Muscle of leg (tissue), 3 donors: ENCODE measurements at regions not wholly inside any gene's neighbourhood (a gene's known extent, or its start where the extent isn't known, plus 50 kb on each side); places are given as distances from the start of the nearest gene placed in this dataset.
"Not testable (repeated sequence)": the region's sequence is repeated elsewhere in the genome, so short reads cannot be mapped to it uniquely, and the experiment has no call there.

Source experiments
- DNase-seq: peaks from one replicate; pipeline ENCODE4 v3.0.0; 2013
- H3K27ac ChIP-seq: one replicate; pipeline ENCODE4 v1.5.1; 2013; ENCODE audit warnings: mild to moderate bottlenecking, low read length, control low read depth
- H3K27me3 ChIP-seq: one replicate; pipeline ENCODE4 v1.6.1; 2013; ENCODE audit warnings: low read length; ENCODE audit not compliant: control insufficient read depth, insufficient read depth
- H3K36me3 ChIP-seq: one replicate; pipeline ENCODE4 v1.6.1; 2013; ENCODE audit warnings: low read length; ENCODE audit not compliant: control insufficient read depth, insufficient read depth
- H3K4me1 ChIP-seq: one replicate; pipeline ENCODE4 v1.6.1; 2013; ENCODE audit warnings: low read length; ENCODE audit not compliant: control insufficient read depth, insufficient read depth
- H3K4me3 ChIP-seq: one replicate; pipeline ENCODE4 v1.5.1; 2013; ENCODE audit warnings: low read length, control low read depth
- H3K9me3 ChIP-seq: replicated peaks from 2 replicates; pipeline ENCODE4 v1.6.1; 2013; ENCODE audit warnings: low read depth, low read length; ENCODE audit not compliant: control insufficient read depth
- WGBS: methylation state at CpG from one replicate; pipeline ENCODE4 v1.1.5; 2013; ENCODE audit warnings: missing lambda C conversion rate; ENCODE audit not compliant: insufficient coverage; 5-methylcytosine and 5-hydroxymethylcytosine counted together

DNA sequence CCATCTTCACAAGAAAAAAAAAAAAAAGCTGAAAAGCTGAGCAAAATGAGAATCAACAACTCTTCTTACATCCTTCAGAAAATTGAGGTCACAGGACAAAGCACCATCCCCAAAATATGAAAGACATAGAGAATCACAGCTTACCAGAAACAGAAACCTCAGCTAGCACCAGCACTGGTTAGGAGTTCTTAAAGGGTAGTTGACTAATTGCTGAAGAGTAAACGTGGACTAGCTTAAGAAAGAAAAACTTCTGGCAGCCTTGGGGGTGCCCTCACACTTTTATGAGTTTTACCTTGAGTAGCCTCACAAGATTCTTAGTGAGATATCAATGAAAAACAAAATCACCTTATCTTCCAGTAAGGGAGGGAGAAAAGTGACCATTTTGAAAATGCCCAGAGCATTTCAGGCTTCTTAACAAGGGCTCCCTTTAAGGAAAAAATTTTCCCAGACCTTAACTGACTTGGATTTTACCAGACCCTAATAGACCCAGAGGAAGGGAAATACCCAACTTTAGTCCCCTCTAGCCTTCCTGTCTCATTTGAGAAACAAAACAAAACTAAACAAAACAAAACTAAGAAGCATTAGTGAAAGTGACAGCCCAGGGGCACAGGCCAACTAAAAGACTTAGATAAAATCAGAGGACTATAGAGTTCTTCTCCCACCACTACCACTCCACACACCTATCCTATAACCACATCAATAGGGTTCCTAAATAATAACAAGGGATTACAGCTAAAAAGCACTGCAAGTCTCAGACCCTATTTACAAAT is 888.6 kb downstream of the DIAPH3 start:
- WGBS: no CpG with 5 or more reads among the region's 1 CpG
- Histone ChIP-seq H3K9me3 (no peaks in the 10 kb centered on the region), H3K36me3 (no peaks in the 10 kb centered on the region), H3K4me1 (no peaks in the 10 kb centered on the region), H3K27ac (no peak overlapping the region), H3K4me3 (no peak overlapping the region), H3K27me3 (no peaks in the 10 kb centered on the region)
- no peak for DNase-seq

DNA sequence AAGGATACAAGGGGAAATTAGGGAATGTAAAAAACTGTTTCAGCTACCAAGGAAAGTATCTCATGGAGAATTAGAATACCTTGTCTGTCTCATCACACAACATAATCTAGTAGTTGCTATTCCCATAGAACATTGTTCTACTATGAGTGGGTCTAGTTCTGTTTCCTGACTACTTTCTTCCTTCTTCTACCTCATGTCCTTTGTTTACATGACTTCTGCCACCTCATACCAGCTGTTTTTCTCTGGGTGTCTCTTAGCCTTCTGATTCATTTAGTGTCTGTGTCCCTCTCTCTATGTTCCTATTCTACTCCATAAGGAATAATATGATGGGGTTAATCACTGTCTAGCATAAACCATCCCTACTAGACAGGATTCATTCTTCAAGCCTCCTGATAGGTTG is 887.3 kb downstream of the DIAPH3 start:
- Histone ChIP-seq H3K9me3 (no peaks in the 10 kb centered on the region), H3K4me3 (no peak overlapping the region), H3K27ac (no peak overlapping the region), H3K27me3 (no peaks in the 10 kb centered on the region), H3K4me1 (no peaks in the 10 kb centered on the region), H3K36me3 (no peaks in the 10 kb centered on the region)
- DNase-seq: no peak

DNA sequence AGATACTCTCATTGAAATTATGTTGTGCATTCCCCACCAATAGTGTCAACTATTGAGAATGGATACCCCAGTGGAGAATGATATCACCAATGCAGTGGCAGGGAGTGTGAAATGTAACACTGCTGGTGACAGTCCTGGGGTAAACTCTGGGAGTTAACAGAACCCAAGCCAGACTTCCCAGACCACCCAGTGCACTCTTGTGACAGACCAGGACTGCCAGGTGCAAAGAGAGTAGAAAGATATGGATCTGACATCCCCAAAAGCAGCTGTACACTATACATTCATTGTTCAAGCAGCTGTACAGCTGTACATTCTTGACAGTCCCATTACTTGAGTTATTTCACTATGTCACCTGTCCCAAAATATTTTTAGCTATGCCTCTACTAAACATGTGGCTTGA is 886.6 kb downstream of the DIAPH3 start:
- DNase-seq: no peak
- H3K4me1 ChIP-seq: no peaks in the 10 kb centered on the region

DNA sequence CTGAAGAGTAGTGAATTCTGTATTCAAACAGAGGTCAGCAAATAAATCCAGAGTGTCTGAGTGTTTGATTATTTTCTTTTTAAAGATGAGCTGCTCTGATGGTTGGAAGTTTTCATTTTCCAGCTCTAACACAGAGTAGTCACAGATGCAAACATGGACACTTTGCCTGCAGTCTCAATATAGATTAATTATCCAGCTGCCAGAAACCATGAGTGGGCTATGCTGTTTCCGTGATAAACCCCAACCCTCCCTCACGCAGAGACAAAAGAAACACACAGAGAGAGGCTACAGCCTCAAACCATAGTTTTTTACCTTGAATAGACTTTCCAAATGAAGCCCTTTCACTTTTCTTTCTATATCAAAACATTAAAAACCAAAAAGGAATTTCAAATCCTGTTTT is 884.7 kb downstream of the DIAPH3 start:
- no peak overlapping the region for H3K4me3 ChIP-seq
- H3K4me1 ChIP-seq: no peaks in the 10 kb centered on the region
- peak; percentile 5 for DNase-seq
- H3K36me3 ChIP-seq: no peaks in the 10 kb centered on the region
- no peak overlapping the region for H3K27ac ChIP-seq
- no peaks in the 10 kb centered on the region for H3K27me3 ChIP-seq
- no peaks in the 10 kb centered on the region for H3K9me3 ChIP-seq
- no CpG with 5 or more reads among the region's 2 CpGs for WGBS

More for the DNA sequence above, 886.6 kb downstream of the DIAPH3 start:
- Histone ChIP-seq H3K4me3 (no peak overlapping the region), H3K36me3 (no peaks in the 10 kb centered on the region), H3K27ac (no peak overlapping the region), H3K27me3 (no peaks in the 10 kb centered on the region), H3K9me3 (no peaks in the 10 kb centered on the region)

DNA sequence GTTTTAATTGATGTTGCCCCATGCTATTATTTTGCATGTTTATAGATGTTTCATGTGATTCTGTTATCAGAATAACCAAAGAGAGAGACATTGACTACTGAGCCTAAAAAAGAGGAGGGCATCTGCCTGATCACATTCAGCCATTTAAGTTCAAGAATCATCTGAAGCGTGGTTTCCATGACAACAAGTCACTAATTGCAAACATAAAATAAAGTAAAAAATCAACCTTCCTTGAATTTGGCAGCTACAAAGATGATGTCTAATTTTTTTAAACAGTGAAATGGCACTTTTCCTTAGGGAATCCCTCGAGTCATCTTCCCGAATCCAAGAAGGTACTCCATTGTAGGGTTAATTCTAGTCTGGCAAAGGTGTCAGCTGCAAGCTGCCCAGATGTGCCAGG is 884.2 kb downstream of the DIAPH3 start:
- no CpG with 5 or more reads among the region's 3 CpGs for WGBS
- DNase-seq: no peak
- Histone ChIP-seq H3K27me3 (no peaks in the 10 kb centered on the region), H3K36me3 (no peaks in the 10 kb centered on the region), H3K9me3 (no peaks in the 10 kb centered on the region), H3K27ac (no peak overlapping the region), H3K4me3 (no peak overlapping the region), H3K4me1 (no peaks in the 10 kb centered on the region)

DNA sequence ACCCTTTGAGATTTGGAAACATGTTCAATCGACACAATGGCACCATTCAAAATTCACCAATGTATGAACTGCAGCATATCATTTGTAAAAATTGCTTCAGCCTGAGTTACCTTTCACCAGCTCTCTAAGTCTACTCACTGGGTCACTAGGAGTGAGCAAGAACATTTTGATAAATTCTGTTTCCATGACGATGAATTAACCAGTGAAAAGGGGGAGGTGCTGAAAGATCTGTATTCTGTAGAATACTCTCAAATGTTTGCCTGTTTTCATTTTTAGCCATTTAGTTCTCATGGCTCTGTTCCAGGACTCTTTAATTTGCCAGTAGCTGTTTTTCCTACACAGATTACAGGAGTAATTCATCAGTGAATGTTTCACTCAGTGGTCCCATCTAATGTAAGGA is 883.4 kb downstream of the DIAPH3 start:
- peak; percentile 29 for DNase-seq
- Histone ChIP-seq H3K4me1 (no peaks in the 10 kb centered on the region), H3K27ac (no peak overlapping the region), H3K27me3 (no peaks in the 10 kb centered on the region), H3K9me3 (no peaks in the 10 kb centered on the region), H3K4me3 (no peak overlapping the region), H3K36me3 (no peaks in the 10 kb centered on the region)
- no CpG with 5 or more reads among the region's 2 CpGs for WGBS

DNA sequence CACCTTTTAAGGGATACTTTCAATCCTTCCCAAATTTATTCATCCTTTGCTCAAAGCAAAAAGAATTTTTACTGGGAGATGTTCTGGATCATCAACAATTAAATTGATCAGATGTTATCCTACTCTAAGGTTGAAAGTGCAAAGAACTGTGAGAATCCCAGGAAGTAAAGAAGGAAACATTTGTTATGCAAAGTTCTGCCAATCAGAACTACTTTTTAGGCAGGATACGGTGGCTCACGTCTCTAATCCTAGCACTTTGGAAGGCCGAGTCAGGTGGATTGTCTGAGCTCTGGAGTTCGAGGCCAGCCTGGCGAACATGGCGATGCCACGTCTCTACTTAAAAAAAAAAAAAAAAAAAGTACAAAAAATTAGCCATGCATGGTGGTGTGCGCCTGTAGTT is 882.3 kb downstream of the DIAPH3 start:
- no peaks in the 10 kb centered on the region for H3K36me3 ChIP-seq
- no peak overlapping the region for H3K27ac ChIP-seq
- no peaks in the 10 kb centered on the region for H3K27me3 ChIP-seq
- H3K4me3 ChIP-seq: no peak overlapping the region
- no peaks in the 10 kb centered on the region for H3K9me3 ChIP-seq
- DNase-seq: no peak
- WGBS: 98% methylated on average over 5 of the region's 8 CpGs
- H3K4me1 ChIP-seq: no peaks in the 10 kb centered on the region

DNA sequence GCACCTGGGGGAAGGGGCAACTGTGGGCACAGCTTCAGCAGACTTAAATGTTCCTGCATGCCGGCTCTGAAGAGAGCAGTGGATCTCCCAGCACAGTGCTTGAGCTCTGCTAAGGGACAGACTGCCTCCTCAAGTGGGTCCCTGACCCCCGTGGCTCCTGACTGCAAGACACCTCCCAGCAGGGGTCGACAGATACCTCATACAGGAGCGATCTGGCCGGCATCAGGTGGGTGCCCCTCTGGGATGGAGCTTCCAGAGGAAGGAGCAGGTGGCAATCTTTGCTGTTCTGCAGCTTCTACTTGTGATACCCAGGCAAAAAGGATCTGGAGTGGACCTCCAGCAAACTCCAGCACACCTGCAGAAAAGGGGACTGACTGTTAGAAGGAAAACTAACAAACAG is 871.5 kb downstream of the DIAPH3 start:
- 95% methylated on average over 3 of the region's 5 CpGs for WGBS
- not testable (repeated sequence) for H3K36me3 ChIP-seq

DNA sequence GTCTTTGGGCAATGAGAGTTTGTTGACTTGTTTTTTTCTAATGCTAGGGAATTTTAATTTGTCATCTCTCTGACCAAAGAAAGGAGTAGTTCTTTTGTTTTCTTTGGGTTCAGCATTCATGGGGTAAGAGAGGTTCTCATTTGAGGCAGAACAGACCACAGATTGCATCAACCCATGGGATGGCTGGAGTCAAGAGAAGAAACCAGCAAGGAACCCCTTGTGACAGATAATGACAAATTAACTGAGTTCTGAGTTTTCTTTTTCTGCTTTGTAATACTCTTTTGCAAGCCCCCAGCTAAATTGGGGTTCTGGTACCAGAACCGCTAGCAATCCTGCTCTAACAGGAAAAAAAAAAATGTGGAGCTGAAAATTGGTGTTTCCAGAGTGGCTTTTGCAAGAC is 864.1 kb downstream of the DIAPH3 start:
- H3K9me3 ChIP-seq: no peaks in the 10 kb centered on the region
- no peak overlapping the region for H3K4me3 ChIP-seq
- no peak for DNase-seq
- no peaks in the 10 kb centered on the region for H3K4me1 ChIP-seq
- H3K27me3 ChIP-seq: no peaks in the 10 kb centered on the region
- H3K36me3 ChIP-seq: no peaks in the 10 kb centered on the region
- WGBS: no CpG with 5 or more reads among the region's 1 CpG
- H3K27ac ChIP-seq: no peak overlapping the region

More for the DNA sequence above, 871.5 kb downstream of the DIAPH3 start:
- DNase-seq, H3K27me3 ChIP-seq, H3K27ac ChIP-seq, H3K4me3 ChIP-seq, H3K9me3 ChIP-seq, H3K4me1 ChIP-seq: not testable (repeated sequence)

DNA sequence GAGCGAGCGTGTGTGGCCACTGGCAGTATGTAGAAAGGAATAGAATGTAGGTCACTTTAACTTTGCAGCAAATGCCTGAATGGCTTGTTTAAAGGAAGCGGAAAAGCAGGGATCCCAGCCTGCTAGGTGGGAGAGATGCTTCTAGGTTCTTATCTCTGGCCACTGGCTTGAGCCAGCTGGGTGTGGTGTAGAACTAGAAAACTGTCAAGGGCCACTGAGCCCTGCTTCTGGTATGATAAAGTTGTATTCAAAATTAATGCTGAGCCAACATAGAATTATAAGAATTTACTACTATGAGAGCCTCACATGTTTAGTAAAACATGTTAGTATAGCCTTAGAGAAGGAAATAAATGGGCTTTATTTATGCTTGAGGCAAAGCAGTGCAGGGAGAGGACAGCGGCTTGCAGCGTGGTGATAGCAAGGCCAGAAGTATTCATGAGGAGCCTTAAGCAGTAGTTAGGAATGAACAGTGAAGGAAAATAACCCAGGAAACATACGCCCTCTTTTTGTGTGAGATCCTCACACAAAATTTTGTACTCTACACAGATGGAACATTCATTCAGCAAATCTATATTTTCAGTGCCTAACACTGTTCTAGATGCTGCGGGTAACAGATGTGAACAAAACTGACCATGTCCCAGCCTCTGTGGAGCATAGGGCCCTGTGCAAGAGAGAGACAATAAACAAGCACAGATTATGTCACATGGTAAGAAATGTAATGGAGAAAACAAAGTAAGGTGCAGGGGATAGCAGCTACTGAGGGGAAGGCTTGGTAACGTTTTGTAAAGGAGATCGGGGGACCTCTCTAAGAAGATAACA is 863.2 kb downstream of the DIAPH3 start:
- H3K36me3 ChIP-seq: no peaks in the 10 kb centered on the region
- no peaks in the 10 kb centered on the region for H3K27me3 ChIP-seq
- DNase-seq: peak; percentile 23
- no peak overlapping the region for H3K4me3 ChIP-seq
- no peaks in the 10 kb centered on the region for H3K9me3 ChIP-seq
- no peaks in the 10 kb centered on the region for H3K4me1 ChIP-seq
- no peak overlapping the region for H3K27ac ChIP-seq
- WGBS: 61% methylated on average over 6 of the region's 9 CpGs
